ENCODE measurements at regions not wholly inside any gene's neighbourhood (a gene's known extent, or its start where the extent isn't known, plus 50 kb on each side); places are given as distances from the start of the nearest gene placed in this dataset.
"Not testable (repeated sequence)": the region's sequence is repeated elsewhere in the genome, so short reads cannot be mapped to it uniquely, and the experiment has no call there.

DNA sequence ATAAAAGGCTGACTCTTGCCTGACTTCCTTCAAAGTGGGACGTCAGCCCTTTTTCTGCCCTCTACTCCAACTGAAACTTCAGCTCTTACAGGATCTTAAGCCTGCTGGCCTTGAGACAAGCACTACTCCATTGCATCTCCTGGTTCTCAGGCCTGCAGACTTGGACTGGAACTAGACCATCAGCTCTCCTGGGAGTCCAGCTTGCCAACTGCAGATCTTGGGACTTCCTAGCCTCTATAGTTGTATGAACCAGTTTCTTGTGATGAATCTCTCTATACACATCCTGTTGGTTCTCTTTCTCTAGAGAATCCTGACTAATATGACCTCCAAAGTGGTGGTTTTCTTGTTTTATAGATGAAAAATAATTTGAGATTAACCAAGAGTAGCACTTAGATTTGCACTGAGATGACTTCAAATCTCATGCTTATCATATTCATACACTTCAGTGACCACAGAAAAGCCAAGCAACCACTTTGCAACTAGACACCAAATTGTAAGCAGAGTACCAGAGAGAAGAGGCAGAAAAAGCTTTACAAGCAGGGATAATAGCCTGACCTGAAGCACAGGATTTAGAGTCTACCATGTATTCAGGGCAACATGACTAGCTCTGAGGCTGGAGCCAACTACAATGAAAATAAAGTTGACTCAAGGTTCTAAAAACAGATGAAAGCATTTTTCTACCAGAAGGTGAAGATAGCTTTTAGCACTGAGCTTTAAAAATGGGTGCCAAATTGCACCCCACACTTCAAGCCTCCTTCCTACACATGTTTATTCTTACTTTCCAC lies 661.3 kb upstream of the USP24 start:
- TF ChIP-seq, protein P1, sequence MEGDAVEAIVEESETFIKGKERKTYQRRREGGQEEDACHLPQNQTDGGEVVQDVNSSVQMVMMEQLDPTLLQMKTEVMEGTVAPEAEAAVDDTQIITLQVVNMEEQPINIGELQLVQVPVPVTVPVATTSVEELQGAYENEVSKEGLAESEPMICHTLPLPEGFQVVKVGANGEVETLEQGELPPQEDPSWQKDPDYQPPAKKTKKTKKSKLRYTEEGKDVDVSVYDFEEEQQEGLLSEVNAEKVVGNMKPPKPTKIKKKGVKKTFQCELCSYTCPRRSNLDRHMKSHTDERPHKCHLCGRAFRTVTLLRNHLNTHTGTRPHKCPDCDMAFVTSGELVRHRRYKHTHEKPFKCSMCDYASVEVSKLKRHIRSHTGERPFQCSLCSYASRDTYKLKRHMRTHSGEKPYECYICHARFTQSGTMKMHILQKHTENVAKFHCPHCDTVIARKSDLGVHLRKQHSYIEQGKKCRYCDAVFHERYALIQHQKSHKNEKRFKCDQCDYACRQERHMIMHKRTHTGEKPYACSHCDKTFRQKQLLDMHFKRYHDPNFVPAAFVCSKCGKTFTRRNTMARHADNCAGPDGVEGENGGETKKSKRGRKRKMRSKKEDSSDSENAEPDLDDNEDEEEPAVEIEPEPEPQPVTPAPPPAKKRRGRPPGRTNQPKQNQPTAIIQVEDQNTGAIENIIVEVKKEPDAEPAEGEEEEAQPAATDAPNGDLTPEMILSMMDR (IDR thresholded peaks at IDR 0.05; ENCODE audit: extremely low read depth, insufficient read depth, missing control alignments): no peak
- in situ Hi-C loops (cut with MboI; ENCODE audit: low pct_unique_long_range_greater_than_20kb, low sequenced_read_pairs, unreplicated experiment): no loop called here
- DNase-seq (ENCODE audit: low spot score): no peak

DNA sequence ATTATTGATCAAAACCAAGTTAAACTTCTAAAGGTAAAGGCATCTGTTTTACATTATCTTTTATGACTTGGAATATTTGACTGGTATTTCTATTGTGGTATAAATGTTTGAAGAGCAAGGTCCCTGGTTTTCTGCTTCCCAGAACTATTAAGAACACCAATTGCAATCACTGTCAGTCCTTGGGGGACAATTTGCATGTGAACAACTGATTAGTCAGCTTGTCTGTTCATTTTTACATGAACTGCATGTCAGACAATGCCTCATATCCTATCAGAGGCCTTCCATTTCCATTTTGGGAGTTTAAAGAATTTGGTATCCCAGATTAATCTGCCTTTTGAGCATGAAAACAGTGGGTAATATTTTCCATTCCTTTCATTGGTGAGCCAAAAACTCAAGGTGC lies 654.9 kb upstream of the USP24 start:
- TF ChIP-seq, protein P1 (IDR thresholded peaks at IDR 0.05; ENCODE audit: extremely low read depth, insufficient read depth, missing control alignments): no peak

DNA sequence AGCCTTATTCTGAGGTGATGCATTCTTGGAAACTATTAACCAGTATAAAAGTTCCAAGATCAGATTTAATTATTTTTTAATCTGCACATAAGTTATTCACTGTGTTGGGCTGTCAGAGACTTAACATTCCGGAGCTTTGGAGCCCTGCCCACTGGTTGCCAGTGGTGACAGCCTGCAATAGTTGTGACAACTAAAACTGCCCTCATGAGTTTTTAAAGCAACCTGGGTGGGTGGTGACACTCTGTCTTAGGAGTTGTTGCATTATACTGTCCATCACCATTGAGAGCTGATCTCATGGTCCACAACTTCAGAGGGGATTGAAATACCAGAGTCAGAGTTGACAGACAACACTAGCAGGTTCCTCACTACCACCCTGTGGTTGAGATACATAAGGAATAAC lies 653.9 kb upstream of the USP24 start:
- in situ Hi-C loops (cut with MboI; ENCODE audit: low pct_unique_long_range_greater_than_20kb, low sequenced_read_pairs, unreplicated experiment): loop anchor here (25.0 kb wide), 1 partner anchor 93 kb away; no protein-coding TSS in a partner anchor
- TF ChIP-seq, protein P1 (IDR thresholded peaks at IDR 0.05; ENCODE audit: extremely low read depth, insufficient read depth, missing control alignments): no peak
- no peak for DNase-seq (ENCODE audit: low spot score)

More for the DNA sequence above, 654.9 kb upstream of the USP24 start:
- in situ Hi-C loops (cut with MboI; ENCODE audit: low pct_unique_long_range_greater_than_20kb, low sequenced_read_pairs, unreplicated experiment): loop anchor here (25.0 kb wide), 1 partner anchor 92 kb away; no protein-coding TSS in a partner anchor
- DNase-seq (ENCODE audit: low spot score): no peak

DNA sequence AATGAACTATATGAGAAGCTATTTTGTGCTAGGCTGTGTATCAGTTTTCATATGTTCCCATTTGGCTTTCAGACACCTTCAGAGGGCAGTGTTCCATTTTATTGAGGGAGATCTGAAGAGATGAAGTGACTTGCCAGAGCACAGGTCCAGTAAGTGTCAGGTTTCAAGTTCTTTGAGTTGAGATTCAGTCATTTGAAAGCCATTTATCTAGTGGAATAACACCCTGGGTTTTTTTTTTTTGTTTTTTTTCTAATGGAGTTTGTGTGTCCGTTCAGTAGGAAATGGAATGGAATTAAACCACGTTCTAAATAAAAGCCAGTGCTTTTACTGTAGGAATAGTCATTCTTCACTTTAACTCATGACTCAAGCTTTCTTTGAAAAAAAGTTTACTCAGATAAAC lies 652.9 kb upstream of the USP24 start:
- in situ Hi-C loops (cut with MboI; ENCODE audit: low pct_unique_long_range_greater_than_20kb, low sequenced_read_pairs, unreplicated experiment): loop anchor here (25.0 kb wide), 1 partner anchor 94 kb away; no protein-coding TSS in a partner anchor
- DNase-seq (ENCODE audit: low spot score): no peak
- TF ChIP-seq, protein P1 (IDR thresholded peaks at IDR 0.05; ENCODE audit: extremely low read depth, insufficient read depth, missing control alignments): no peak

DNA sequence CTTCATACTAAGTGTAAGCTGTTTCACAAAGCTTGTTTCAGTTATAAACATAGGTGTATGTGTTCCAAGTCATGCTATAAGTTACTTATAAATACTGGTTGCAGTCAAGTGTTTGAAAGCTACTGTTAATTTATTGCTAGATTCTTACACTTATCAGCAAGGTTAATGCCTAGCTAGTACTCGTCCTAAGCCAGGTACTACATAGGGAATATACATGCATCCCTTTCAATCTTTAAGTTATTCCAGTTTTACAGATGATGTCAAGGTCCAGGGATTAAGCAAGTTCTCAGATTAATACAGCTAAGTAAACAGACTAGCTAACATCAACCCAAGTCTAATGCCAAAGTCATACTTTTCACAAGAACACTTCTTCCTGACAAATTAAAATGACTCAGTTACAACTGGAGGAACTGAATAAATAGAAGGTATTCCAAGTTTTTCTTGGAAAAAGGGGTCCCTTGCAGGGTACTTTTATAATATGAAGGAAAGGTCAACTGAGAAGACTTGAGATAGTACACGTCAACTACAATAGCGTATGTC lies 652.2 kb upstream of the USP24 start:
- TF ChIP-seq, protein P1 (IDR thresholded peaks at IDR 0.05; ENCODE audit: extremely low read depth, insufficient read depth, missing control alignments): no peak
- in situ Hi-C loops (cut with MboI; ENCODE audit: low pct_unique_long_range_greater_than_20kb, low sequenced_read_pairs, unreplicated experiment): loop anchor here (25.0 kb wide), 1 partner anchor 95 kb away; no protein-coding TSS in a partner anchor

DNA sequence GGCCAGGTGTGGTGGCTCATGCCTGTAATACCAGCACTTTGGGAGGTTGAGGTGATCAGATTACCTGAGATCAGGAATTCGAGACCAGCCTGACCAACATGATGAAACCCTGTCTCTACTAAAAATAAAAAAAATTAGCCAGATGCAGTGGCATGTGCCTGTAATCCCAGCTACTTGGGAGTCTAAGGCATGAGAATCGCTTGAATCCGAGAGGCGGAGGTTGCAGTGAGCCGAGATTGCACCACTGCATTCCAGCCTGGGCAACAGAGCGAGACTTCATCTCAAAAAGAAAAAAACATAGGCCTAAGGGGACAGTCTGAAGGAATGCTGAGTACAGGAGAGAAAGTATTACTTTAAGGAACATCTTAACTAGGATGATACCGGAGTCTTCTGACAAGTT lies 650.6 kb upstream of the USP24 start:
- in situ Hi-C loops (cut with MboI; ENCODE audit: low pct_unique_long_range_greater_than_20kb, low sequenced_read_pairs, unreplicated experiment): loop anchor here (25.0 kb wide), 1 partner anchor 97 kb away; no protein-coding TSS in a partner anchor
- not testable (repeated sequence) for DNase-seq (ENCODE audit: low spot score)

More for the DNA sequence above, 652.2 kb upstream of the USP24 start:
- DNase-seq (ENCODE audit: low spot score): no peak

DNA sequence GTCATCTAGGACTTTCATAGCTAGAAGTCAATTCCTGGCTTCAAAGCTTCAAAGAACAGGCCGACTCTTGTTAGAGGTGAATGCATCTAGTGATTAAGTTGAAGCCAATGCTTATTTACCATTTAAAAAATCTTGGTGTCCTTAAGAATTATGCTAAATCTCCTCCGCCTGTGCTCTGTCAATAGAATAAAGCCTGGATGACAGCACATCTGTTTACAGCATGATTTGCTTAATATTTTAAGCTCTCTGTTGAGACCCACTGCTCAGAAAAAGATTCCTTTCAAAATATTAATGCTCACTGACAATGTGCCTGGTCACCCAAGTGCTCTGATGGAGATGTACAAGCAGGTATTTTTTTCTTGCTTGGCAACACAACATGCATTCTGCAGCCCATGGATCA lies 649.1 kb upstream of the USP24 start:
- in situ Hi-C loops (cut with MboI; ENCODE audit: low pct_unique_long_range_greater_than_20kb, low sequenced_read_pairs, unreplicated experiment): loop anchor here (25.0 kb wide), 1 partner anchor 98 kb away; no protein-coding TSS in a partner anchor
- DNase-seq (ENCODE audit: low spot score): no peak
- TF ChIP-seq, protein P1 (IDR thresholded peaks at IDR 0.05; ENCODE audit: extremely low read depth, insufficient read depth, missing control alignments): no peak
